Stimulated activated CD4-positive, alpha-beta T cell treated with anti-CD3 and anti-CD28 coated beads, Interleukin-1b, Interleukin-23, amount 100 ng/mL, for 48 hours (primary cell): ENCODE measurements at regions not wholly inside any gene's neighbourhood (a gene's known extent, or its start where the extent isn't known, plus 50 kb on each side); places are given as distances from the start of the nearest gene placed in this dataset.
A peak's percentile ranks its signal among the peaks of the same experiment; 100 is the strongest.

ENCODE experiments used
- DNase-seq: peaks from one replicate; pipeline ENCODE4 v3.0.0-alpha.2; 2020

- DNase-seq: no peak
Measured at GRCh38 chr1:55374801-55375616, 159.8 kb upstream of the USP24 start.

- no peak for DNase-seq
Measured at GRCh38 chr1:55374216-55374615, 159.1 kb upstream of the USP24 start.

- no peak for DNase-seq
Measured at GRCh38 chr1:55369474-55369873, 154.3 kb upstream of the USP24 start.

- DNase-seq: no peak
Measured at GRCh38 chr1:55368698-55369097, 153.5 kb upstream of the USP24 start.

GRCh38 chr1:55367273-55367672 is 152.1 kb upstream of the USP24 start:
- DNase-seq: no peak

GRCh38 chr1:55364216-55364615 is 149.1 kb upstream of the USP24 start:
- DNase-seq: no peak

- DNase-seq: no peak
Measured at GRCh38 chr1:55363268-55363667, 148.1 kb upstream of the USP24 start.

GRCh38 chr1:55362558-55362957 is 147.4 kb upstream of the USP24 start:
- DNase-seq: no peak

GRCh38 chr1:55359611-55360010 is 144.4 kb upstream of the USP24 start:
- no peak for DNase-seq

GRCh38 chr1:55358581-55358980 is 143.4 kb upstream of the USP24 start:
- no peak for DNase-seq

GRCh38 chr1:55355549-55355948 is 140.4 kb upstream of the USP24 start:
- DNase-seq: no peak

GRCh38 chr1:55353707-55354620 is 138.8 kb upstream of the USP24 start:
- DNase-seq: no peak

- DNase-seq: no peak
Measured at GRCh38 chr1:55352811-55353180, 137.6 kb upstream of the USP24 start.

- no peak for DNase-seq
Measured at GRCh38 chr1:55352080-55352810, 137.1 kb upstream of the USP24 start.

- DNase-seq: no peak
Measured at GRCh38 chr1:55348356-55348755, 133.2 kb upstream of the USP24 start.

- DNase-seq: no peak
Measured at GRCh38 chr1:55347866-55348265, 132.7 kb upstream of the USP24 start.

- DNase-seq: no peak
Measured at GRCh38 chr1:55347041-55347440, 131.9 kb upstream of the USP24 start.

- no peak for DNase-seq
Measured at GRCh38 chr1:55346586-55346985, 131.4 kb upstream of the USP24 start.

- no peak for DNase-seq
Measured at GRCh38 chr1:55339681-55340080, 124.5 kb upstream of the USP24 start.

GRCh38 chr1:55338448-55338820 is 123.3 kb upstream of the USP24 start:
- DNase-seq: peak; percentile 43

- DNase-seq: no peak
Measured at GRCh38 chr1:55337801-55338447, 122.8 kb upstream of the USP24 start.

GRCh38 chr1:55334797-55335196 is 119.6 kb upstream of the USP24 start:
- no peak for DNase-seq

GRCh38 chr1:55334160-55334559 is 119.0 kb upstream of the USP24 start:
- DNase-seq: no peak
